HEK293 (cell line): ENCODE measurements at regions not wholly inside any gene's neighbourhood (a gene's known extent, or its start where the extent isn't known, plus 50 kb on each side); places are given as distances from the start of the nearest gene placed in this dataset.

Experiments used
- CTCF ChIA-PET: fragments of 350-600 bp; formaldehyde crosslinking; extraction: SDS; loops from one replicate; lab custom pipeline; 2021; ENCODE audit warnings: antibody characterized with exemption; lab: Yijun Ruan, JAX
- POLR2A ChIA-PET: fragments of 300-600 bp; formaldehyde crosslinking; extraction: SDS; loops from one replicate; lab custom pipeline; 2020; ENCODE audit warnings: antibody characterized with exemption, inconsistent platforms; lab: Yijun Ruan, JAX
- H3K27ac ChIP-seq: fragments of 200-500 bp; sonication (Bioruptor generic); 2 replicates; pipeline ENCODE4 v1.5.1; 2014; ENCODE audit warnings: low read depth, low read length, control low read depth, inconsistent platforms; ENCODE audit errors: extremely low read depth
- H3K36me3 ChIP-seq, 2 experiments: fragments of 200-500 bp in 1 of 2; sonication (Bioruptor generic) in 1 of 2; 1 replicate in 1 of 2; 2 replicates in 1 of 2; pipeline ENCODE4 v1.5.1; 2014 to 2017; ENCODE audit warnings: inconsistent platforms in 2 of 2, low read length in 2 of 2; ENCODE audit not compliant: control insufficient read depth in 2 of 2, insufficient read depth in 1 of 2
- H3K4me1 ChIP-seq: fragments of 200-500 bp; sonication (Bioruptor generic); 2 replicates; pipeline ENCODE4 v1.5.1; 2014; ENCODE audit warnings: mild to moderate bottlenecking, low read length, inconsistent platforms; ENCODE audit not compliant: control insufficient read depth, insufficient read depth
- H3K4me3 ChIP-seq: 2 replicates; pipeline ENCODE4 v1.5.1; 2011; ENCODE audit warnings: low read depth, mild to moderate bottlenecking, control low read depth, low read length, moderate library complexity
- H3K9me3 ChIP-seq: fragments of 200-500 bp; sonication (Bioruptor generic); 2 replicates; pipeline ENCODE4 v1.5.1; 2014; ENCODE audit warnings: low read depth, low read length, inconsistent platforms; ENCODE audit not compliant: control insufficient read depth, insufficient read depth
- BCL11B ChIP-seq: fragments of 450-650 bp; formaldehyde crosslinking; IDR thresholded peaks from 2 replicates; pipeline ENCODE4 v1.5.1; 2016; ENCODE audit warnings: low read depth, missing biosample characterization, missing genetic modification characterization
- GFI1B ChIP-seq: fragments of 450-650 bp; formaldehyde crosslinking; IDR thresholded peaks from 2 replicates; pipeline ENCODE4 v1.5.1; 2016; ENCODE audit warnings: missing biosample characterization, missing genetic modification characterization
- HIC1 ChIP-seq: fragments of 450-650 bp; formaldehyde crosslinking; IDR thresholded peaks from 2 replicates; pipeline ENCODE4 v1.5.1; 2016; ENCODE audit warnings: missing biosample characterization, missing genetic modification characterization
- KLF7 ChIP-seq: fragments of 450-650 bp; formaldehyde crosslinking; IDR thresholded peaks from 2 replicates; pipeline ENCODE4 v1.5.1; 2016; ENCODE audit warnings: missing biosample characterization, missing genetic modification characterization, borderline replicate concordance
- MYNN ChIP-seq: fragments of 450-650 bp; formaldehyde crosslinking; IDR thresholded peaks from 2 replicates; pipeline ENCODE4 v1.5.1; 2016; ENCODE audit warnings: missing biosample characterization, missing genetic modification characterization, borderline replicate concordance
- PRDM1 ChIP-seq: fragments of 450-650 bp; formaldehyde crosslinking; IDR thresholded peaks from 2 replicates; pipeline ENCODE4; 2016; ENCODE audit warnings: missing biosample characterization, missing genetic modification characterization
- PRDM10 ChIP-seq: fragments of 450-650 bp; formaldehyde crosslinking; IDR thresholded peaks from 2 replicates; pipeline ENCODE4 v1.5.1; 2016; ENCODE audit warnings: missing biosample characterization, missing genetic modification characterization
- YY2 ChIP-seq: fragments of 450-650 bp; formaldehyde crosslinking; IDR thresholded peaks from 2 replicates; pipeline ENCODE4 v1.5.1; 2016; ENCODE audit warnings: missing biosample characterization, missing genetic modification characterization
- ZBTB7A ChIP-seq: fragments of 450-650 bp; formaldehyde crosslinking; IDR thresholded peaks from 2 replicates; pipeline ENCODE4 v1.5.1; 2016; ENCODE audit warnings: low read depth, missing biosample characterization, missing genetic modification characterization
- ZNF423 ChIP-seq: fragments of 450-650 bp; formaldehyde crosslinking; IDR thresholded peaks from 2 replicates; pipeline ENCODE4 v1.5.1; 2016; ENCODE audit warnings: missing biosample characterization, missing genetic modification characterization
- ZNF610 ChIP-seq: fragments of 450-650 bp; formaldehyde crosslinking; IDR thresholded peaks from 2 replicates; pipeline ENCODE4 v1.5.1; 2016; ENCODE audit warnings: missing biosample characterization, missing genetic modification characterization, borderline replicate concordance
- TF ChIP-seq, protein P1 (sequence below): fragments of 450-650 bp; formaldehyde crosslinking; IDR thresholded peaks from 2 replicates; pipeline ENCODE4 v1.5.1; 2016; ENCODE audit warnings: missing biosample characterization, missing genetic modification characterization, low read depth
- TF ChIP-seq, protein P2 (sequence below): fragments of 450-650 bp; formaldehyde crosslinking; IDR thresholded peaks from 2 replicates; pipeline ENCODE4 v1.5.1; 2017; ENCODE audit warnings: missing biosample characterization, missing genetic modification characterization
- TF ChIP-seq, protein P3 (sequence below): fragments of 450-650 bp; formaldehyde crosslinking; IDR thresholded peaks from 2 replicates; pipeline ENCODE4 v1.5.1; 2016; ENCODE audit warnings: missing biosample characterization, missing genetic modification characterization, borderline replicate concordance
- TF ChIP-seq, protein P4 (sequence below): fragments of 450-650 bp; formaldehyde crosslinking; IDR thresholded peaks from 2 replicates; pipeline ENCODE4 v1.5.1; 2016; ENCODE audit warnings: missing biosample characterization, missing genetic modification characterization

DNA sequence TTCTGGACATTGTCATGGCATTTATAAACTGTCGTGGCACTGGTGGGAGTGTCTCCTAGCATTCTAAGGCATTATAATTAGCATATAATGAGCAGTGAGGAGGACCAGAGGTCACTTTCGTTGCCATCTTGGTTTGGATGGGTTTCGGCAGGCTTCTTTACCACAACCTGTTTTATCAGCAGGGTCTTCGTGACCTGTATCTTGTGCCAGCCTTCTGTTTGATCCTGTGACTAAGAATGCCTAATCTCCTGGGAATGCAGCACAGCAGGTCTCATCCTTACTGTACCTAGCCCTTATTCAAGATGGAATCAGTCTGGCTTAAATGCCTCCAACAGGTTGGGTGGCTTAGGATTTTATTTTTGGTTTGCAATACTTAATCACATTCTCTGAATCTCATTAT, 142.7 kb upstream of the GGTLC1 start:
- H3K27ac ChIP-seq, result no peak overlapping the region
- CTCF ChIA-PET, result no interaction called here
- TF ChIP-seq BCL11B (tag by site-specific recombination) (no peak), ZNF610 (tag by site-specific recombination) (no peak), KLF7 (tag by site-specific recombination) (no peak)
- TF ChIP-seq, protein P1, sequence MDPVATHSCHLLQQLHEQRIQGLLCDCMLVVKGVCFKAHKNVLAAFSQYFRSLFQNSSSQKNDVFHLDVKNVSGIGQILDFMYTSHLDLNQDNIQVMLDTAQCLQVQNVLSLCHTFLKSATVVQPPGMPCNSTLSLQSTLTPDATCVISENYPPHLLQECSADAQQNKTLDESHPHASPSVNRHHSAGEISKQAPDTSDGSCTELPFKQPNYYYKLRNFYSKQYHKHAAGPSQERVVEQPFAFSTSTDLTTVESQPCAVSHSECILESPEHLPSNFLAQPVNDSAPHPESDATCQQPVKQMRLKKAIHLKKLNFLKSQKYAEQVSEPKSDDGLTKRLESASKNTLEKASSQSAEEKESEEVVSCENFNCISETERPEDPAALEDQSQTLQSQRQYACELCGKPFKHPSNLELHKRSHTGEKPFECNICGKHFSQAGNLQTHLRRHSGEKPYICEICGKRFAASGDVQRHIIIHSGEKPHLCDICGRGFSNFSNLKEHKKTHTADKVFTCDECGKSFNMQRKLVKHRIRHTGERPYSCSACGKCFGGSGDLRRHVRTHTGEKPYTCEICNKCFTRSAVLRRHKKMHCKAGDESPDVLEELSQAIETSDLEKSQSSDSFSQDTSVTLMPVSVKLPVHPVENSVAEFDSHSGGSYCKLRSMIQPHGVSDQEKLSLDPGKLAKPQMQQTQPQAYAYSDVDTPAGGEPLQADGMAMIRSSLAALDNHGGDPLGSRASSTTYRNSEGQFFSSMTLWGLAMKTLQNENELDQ (tag by site-specific recombination), result no peak
- POLR2A ChIA-PET, result no interaction called here
- H3K4me1 ChIP-seq, result no peaks in the 10 kb centered on the region
- no peaks in the 10 kb centered on the region for H3K9me3 ChIP-seq
- H3K36me3 ChIP-seq, result no peaks in the 10 kb centered on the region
- no peak overlapping the region for H3K4me3 ChIP-seq

- Histone ChIP-seq H3K36me3 (no peaks in the 10 kb centered on the region), H3K4me3 (no peak overlapping the region), H3K27ac (no peak overlapping the region)
- POLR2A ChIA-PET, result no interaction called here
- CTCF ChIA-PET, result interaction anchor here (0.6 to 1.0 kb wide), 3 partner anchors 28 to 220 kb away, joined by 3 to 4 read pairs (median 3); no protein-coding TSS in a partner anchor
- TF ChIP-seq YY2 (tag by site-specific recombination), result no peak
- no peak for TF ChIP-seq GFI1B (tag by site-specific recombination)
- TF ChIP-seq, protein P2, sequence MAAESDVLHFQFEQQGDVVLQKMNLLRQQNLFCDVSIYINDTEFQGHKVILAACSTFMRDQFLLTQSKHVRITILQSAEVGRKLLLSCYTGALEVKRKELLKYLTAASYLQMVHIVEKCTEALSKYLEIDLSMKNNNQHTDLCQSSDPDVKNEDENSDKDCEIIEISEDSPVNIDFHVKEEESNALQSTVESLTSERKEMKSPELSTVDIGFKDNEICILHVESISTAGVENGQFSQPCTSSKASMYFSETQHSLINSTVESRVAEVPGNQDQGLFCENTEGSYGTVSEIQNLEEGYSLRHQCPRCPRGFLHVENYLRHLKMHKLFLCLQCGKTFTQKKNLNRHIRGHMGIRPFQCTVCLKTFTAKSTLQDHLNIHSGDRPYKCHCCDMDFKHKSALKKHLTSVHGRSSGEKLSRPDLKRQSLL (tag by site-specific recombination), result no peak
- TF ChIP-seq ZNF423 (tag by site-specific recombination), result no peak
- no peak for TF ChIP-seq HIC1
- no peak for TF ChIP-seq MYNN
- TF ChIP-seq, protein P3, sequence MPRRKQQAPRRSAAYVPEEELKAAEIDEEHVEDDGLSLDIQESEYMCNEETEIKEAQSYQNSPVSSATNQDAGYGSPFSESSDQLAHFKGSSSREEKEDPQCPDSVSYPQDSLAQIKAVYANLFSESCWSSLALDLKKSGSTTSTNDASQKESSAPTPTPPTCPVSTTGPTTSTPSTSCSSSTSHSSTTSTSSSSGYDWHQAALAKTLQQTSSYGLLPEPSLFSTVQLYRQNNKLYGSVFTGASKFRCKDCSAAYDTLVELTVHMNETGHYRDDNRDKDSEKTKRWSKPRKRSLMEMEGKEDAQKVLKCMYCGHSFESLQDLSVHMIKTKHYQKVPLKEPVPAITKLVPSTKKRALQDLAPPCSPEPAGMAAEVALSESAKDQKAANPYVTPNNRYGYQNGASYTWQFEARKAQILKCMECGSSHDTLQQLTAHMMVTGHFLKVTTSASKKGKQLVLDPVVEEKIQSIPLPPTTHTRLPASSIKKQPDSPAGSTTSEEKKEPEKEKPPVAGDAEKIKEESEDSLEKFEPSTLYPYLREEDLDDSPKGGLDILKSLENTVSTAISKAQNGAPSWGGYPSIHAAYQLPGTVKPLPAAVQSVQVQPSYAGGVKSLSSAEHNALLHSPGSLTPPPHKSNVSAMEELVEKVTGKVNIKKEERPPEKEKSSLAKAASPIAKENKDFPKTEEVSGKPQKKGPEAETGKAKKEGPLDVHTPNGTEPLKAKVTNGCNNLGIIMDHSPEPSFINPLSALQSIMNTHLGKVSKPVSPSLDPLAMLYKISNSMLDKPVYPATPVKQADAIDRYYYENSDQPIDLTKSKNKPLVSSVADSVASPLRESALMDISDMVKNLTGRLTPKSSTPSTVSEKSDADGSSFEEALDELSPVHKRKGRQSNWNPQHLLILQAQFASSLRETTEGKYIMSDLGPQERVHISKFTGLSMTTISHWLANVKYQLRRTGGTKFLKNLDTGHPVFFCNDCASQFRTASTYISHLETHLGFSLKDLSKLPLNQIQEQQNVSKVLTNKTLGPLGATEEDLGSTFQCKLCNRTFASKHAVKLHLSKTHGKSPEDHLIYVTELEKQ, result no peak
- TF ChIP-seq ZBTB7A (tag by site-specific recombination), result no peak
- TF ChIP-seq PRDM10, result no peak
- TF ChIP-seq, protein P4, sequence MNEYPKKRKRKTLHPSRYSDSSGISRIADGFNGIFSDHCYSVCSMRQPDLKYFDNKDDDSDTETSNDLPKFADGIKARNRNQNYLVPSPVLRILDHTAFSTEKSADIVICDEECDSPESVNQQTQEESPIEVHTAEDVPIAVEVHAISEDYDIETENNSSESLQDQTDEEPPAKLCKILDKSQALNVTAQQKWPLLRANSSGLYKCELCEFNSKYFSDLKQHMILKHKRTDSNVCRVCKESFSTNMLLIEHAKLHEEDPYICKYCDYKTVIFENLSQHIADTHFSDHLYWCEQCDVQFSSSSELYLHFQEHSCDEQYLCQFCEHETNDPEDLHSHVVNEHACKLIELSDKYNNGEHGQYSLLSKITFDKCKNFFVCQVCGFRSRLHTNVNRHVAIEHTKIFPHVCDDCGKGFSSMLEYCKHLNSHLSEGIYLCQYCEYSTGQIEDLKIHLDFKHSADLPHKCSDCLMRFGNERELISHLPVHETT, result no peak
- TF ChIP-seq PRDM1 (tag by site-specific recombination), result no peak
- TF ChIP-seq, all 188 proteins: peak for 0
- Histone ChIP-seq H3K4me1 (no peaks in the 10 kb centered on the region), H3K9me3 (no peaks in the 10 kb centered on the region)
Measured at GRCh38 chr20:24129641-24130040, 141.1 kb upstream of the GGTLC1 start.
